Duodenal mucosa (tissue), 2 donors: ENCODE measurements at regions not wholly inside any gene's neighbourhood (a gene's known extent, or its start where the extent isn't known, plus 50 kb on each side); places are given as distances from the start of the nearest gene placed in this dataset.
"Not testable (repeated sequence)": the region's sequence is repeated elsewhere in the genome, so short reads cannot be mapped to it uniquely, and the experiment has no call there.

Source experiments
- H3K27ac ChIP-seq: one replicate; pipeline ENCODE4 v1.7.0; 2013; ENCODE audit warnings: low read depth, low read length
- H3K27me3 ChIP-seq, 2 donors: one replicate each; pipeline ENCODE4 v1.7.0; 2013; ENCODE audit warnings: low read length in 2 of 2, control low read depth in 1 of 2; ENCODE audit not compliant: insufficient read depth in 2 of 2, control insufficient read depth in 1 of 2
- H3K36me3 ChIP-seq, 2 donors: one replicate each; pipeline ENCODE4 v1.7.0; 2013; ENCODE audit warnings: low read length in 2 of 2, control low read depth in 1 of 2; ENCODE audit not compliant: insufficient read depth in 2 of 2, control insufficient read depth in 1 of 2
- H3K4me1 ChIP-seq, 2 donors: one replicate each; pipeline ENCODE4 v1.7.0; 2013; ENCODE audit warnings: low read length in 2 of 2, control low read depth in 1 of 2; ENCODE audit not compliant: insufficient read depth in 2 of 2, control insufficient read depth in 1 of 2
- H3K4me3 ChIP-seq, 2 donors: one replicate each; pipeline ENCODE4 v1.7.0; 2013; ENCODE audit warnings: low read length in 2 of 2, low read depth in 1 of 2
- H3K9ac ChIP-seq, 2 donors: one replicate each; pipeline ENCODE4 v1.7.0; 2013; ENCODE audit warnings: low read length in 2 of 2, low read depth in 1 of 2
- H3K9me3 ChIP-seq, 2 donors: one replicate each; pipeline ENCODE4 v1.7.0; 2013; ENCODE audit warnings: low read length in 2 of 2, control low read depth in 1 of 2; ENCODE audit not compliant: control insufficient read depth in 1 of 2

- no peaks in the 10 kb centered on the region for H3K4me1 ChIP-seq
- no peak overlapping the region for H3K27ac ChIP-seq
- no peaks in the 10 kb centered on the region for H3K36me3 ChIP-seq
- no peak overlapping the region for H3K9ac ChIP-seq
- H3K4me3 ChIP-seq: no peak overlapping the region
- H3K9me3 ChIP-seq: no peaks in the 10 kb centered on the region
- H3K27me3 ChIP-seq: no peaks in the 10 kb centered on the region
Measured at GRCh38 chr9:71515626-71516025, 252.7 kb downstream of the CEMIP2 start.

GRCh38 chr9:71515107-71515506 lies 253.2 kb downstream of the CEMIP2 start:
- Histone ChIP-seq H3K27me3 (no peaks in the 10 kb centered on the region), H3K27ac (no peak overlapping the region), H3K4me1 (no peaks in the 10 kb centered on the region), H3K9me3 (no peaks in the 10 kb centered on the region), H3K9ac (no peak overlapping the region), H3K4me3 (no peak overlapping the region), H3K36me3 (no peaks in the 10 kb centered on the region)

- H3K27ac ChIP-seq: no peak overlapping the region
- no peak overlapping the region for H3K4me3 ChIP-seq
- no peaks in the 10 kb centered on the region for H3K4me1 ChIP-seq
- no peak overlapping the region for H3K9ac ChIP-seq
- no peaks in the 10 kb centered on the region for H3K36me3 ChIP-seq
- no peaks in the 10 kb centered on the region for H3K9me3 ChIP-seq
- H3K27me3 ChIP-seq: no peaks in the 10 kb centered on the region
Measured at GRCh38 chr9:71514344-71514975, 253.9 kb downstream of the CEMIP2 start.

- H3K4me1 ChIP-seq: peaks cover 0 to 6% of the 10 kb centered on the region in 2 donors
- no peak overlapping the region for H3K27ac ChIP-seq
- H3K27me3 ChIP-seq: no peaks in the 10 kb centered on the region
- no peak overlapping the region for H3K9ac ChIP-seq
- no peaks in the 10 kb centered on the region for H3K36me3 ChIP-seq
- no peak overlapping the region for H3K4me3 ChIP-seq
- H3K9me3 ChIP-seq: no peaks in the 10 kb centered on the region
Measured at GRCh38 chr9:71509054-71509453, 259.3 kb downstream of the CEMIP2 start.

GRCh38 chr9:71508141-71508540 lies 260.2 kb downstream of the CEMIP2 start:
- not testable (repeated sequence) for H3K36me3 ChIP-seq, H3K4me1 ChIP-seq, H3K4me3 ChIP-seq, H3K9me3 ChIP-seq, H3K9ac ChIP-seq, H3K27ac ChIP-seq, H3K27me3 ChIP-seq

- Histone ChIP-seq H3K27me3 (no peaks in the 10 kb centered on the region), H3K4me3 (no peak overlapping the region)
Measured at GRCh38 chr9:71506821-71507220, 261.5 kb downstream of the CEMIP2 start.

GRCh38 chr9:71504636-71505035 lies 263.7 kb downstream of the CEMIP2 start:
- H3K9ac ChIP-seq: no peak overlapping the region
- no peaks in the 10 kb centered on the region for H3K27me3 ChIP-seq
- H3K4me3 ChIP-seq: no peak overlapping the region
- no peak overlapping the region for H3K27ac ChIP-seq
- H3K36me3 ChIP-seq: no peaks in the 10 kb centered on the region
- H3K9me3 ChIP-seq: no peaks in the 10 kb centered on the region
- H3K4me1 ChIP-seq: peaks cover 0 to 6% of the 10 kb centered on the region in 2 donors

More at GRCh38 chr9:71506821-71507220, 261.5 kb downstream of the CEMIP2 start:
- no peak overlapping the region for H3K9ac ChIP-seq
- no peaks in the 10 kb centered on the region for H3K36me3 ChIP-seq
- H3K4me1 ChIP-seq: peaks cover 0 to 6% of the 10 kb centered on the region in 2 donors
- H3K27ac ChIP-seq: no peak overlapping the region
- H3K9me3 ChIP-seq: no peaks in the 10 kb centered on the region

- no peak overlapping the region for H3K4me3 ChIP-seq
- no peaks in the 10 kb centered on the region for H3K36me3 ChIP-seq
- peaks cover 0 to 3% of the 10 kb centered on the region in 2 donors for H3K9me3 ChIP-seq
- no peaks in the 10 kb centered on the region for H3K4me1 ChIP-seq
- no peak overlapping the region for H3K27ac ChIP-seq
- no peaks in the 10 kb centered on the region for H3K27me3 ChIP-seq
- no peak overlapping the region for H3K9ac ChIP-seq
Measured at GRCh38 chr9:71498691-71499090, 269.6 kb downstream of the CEMIP2 start.

GRCh38 chr9:71490810-71491209 lies 277.5 kb downstream of the CEMIP2 start:
- H3K27me3 ChIP-seq: peaks cover 0 to 2% of the 10 kb centered on the region in 2 donors
- H3K9me3 ChIP-seq: no peaks in the 10 kb centered on the region
- H3K27ac ChIP-seq: no peak overlapping the region
- no peaks in the 10 kb centered on the region for H3K36me3 ChIP-seq
- no peak overlapping the region for H3K9ac ChIP-seq
- no peak overlapping the region for H3K4me3 ChIP-seq
- peaks cover 0 to 7% of the 10 kb centered on the region in 2 donors for H3K4me1 ChIP-seq

- peaks cover 0 to 5% of the 10 kb centered on the region in 2 donors for H3K27me3 ChIP-seq
- no peaks in the 10 kb centered on the region for H3K36me3 ChIP-seq
- H3K4me1 ChIP-seq: peaks cover 0 to 3% of the 10 kb centered on the region in 2 donors
- no peak overlapping the region for H3K4me3 ChIP-seq
- no peak overlapping the region for H3K9ac ChIP-seq
- no peak overlapping the region for H3K27ac ChIP-seq
- H3K9me3 ChIP-seq: no peaks in the 10 kb centered on the region
Measured at GRCh38 chr9:71487061-71487460, 281.3 kb downstream of the CEMIP2 start.
